T-cell (primary cell): ENCODE measurements at regions not wholly inside any gene's neighbourhood (a gene's known extent, or its start where the extent isn't known, plus 50 kb on each side); places are given as distances from the start of the nearest gene placed in this dataset.

Experiments
- ATAC-seq, 4 experiments: fragments of 200-7000 bp in 3 of 4; fragments of 150-1000 bp in 1 of 4; cut with Tn5 transposase; replicated peaks in 1 of 4; 1 replicate in 3 of 4; 2 replicates in 1 of 4; pipeline ENCODE4 v1.10.0; 2021; ENCODE audit warnings: moderate library complexity in 3 of 4, mild to moderate bottlenecking in 2 of 4, moderate number of reproducible peaks in 1 of 4
- CTCF ChIA-PET, 2 donors: fragments of 300-600 bp; sonication (Branson Sonifier 250); formaldehyde crosslinking; loops; one replicate each; lab custom pipeline; 2022; ENCODE audit warnings: antibody characterized with exemption in 2 of 2; lab: Charles Lee
- POLR2A ChIA-PET, 2 donors: fragments of 300-600 bp; sonication (Branson Sonifier 250); formaldehyde crosslinking; loops; one replicate each; lab custom pipeline; 2022; ENCODE audit warnings: antibody characterized with exemption in 2 of 2; lab: Charles Lee
- DNase-seq, 35 experiments: peaks; one replicate each; pipeline versions ENCODE4 v3.0.0 to v3.0.0-alpha.2; 2013 to 2023
- H3K27ac ChIP-seq: one replicate; pipeline ENCODE4 v1.5.1; 2013; ENCODE audit warnings: low read length
- H3K27me3 ChIP-seq, 2 experiments: replicated peaks in 1 of 2; 1 replicate in 1 of 2; 2 replicates in 1 of 2; pipeline versions ENCODE4 v1.6.1 to v1.7.0; 2013; ENCODE audit warnings: low read length in 1 of 2, mixed read lengths in 1 of 2; ENCODE audit not compliant: control insufficient read depth in 2 of 2, insufficient read depth in 2 of 2; ENCODE audit errors: extremely low read depth in 1 of 2
- H3K36me3 ChIP-seq, 2 donors: 1 replicate in 1 of 2; 2 replicates in 1 of 2; pipeline versions ENCODE4 v1.6.1 to v1.7.0; 2013; ENCODE audit warnings: low read length in 1 of 2; ENCODE audit not compliant: control insufficient read depth in 2 of 2, insufficient read depth in 1 of 2; ENCODE audit errors: extremely low read depth in 1 of 2
- H3K4me1 ChIP-seq, 2 experiments: 1 replicate in 1 of 2; 2 replicates in 1 of 2; pipeline versions ENCODE4 v1.6.1 to v1.7.0; 2013; ENCODE audit warnings: low read length in 2 of 2, mixed read lengths in 1 of 2; ENCODE audit not compliant: insufficient read depth in 2 of 2, control insufficient read depth in 1 of 2; ENCODE audit errors: extremely low read depth in 1 of 2
- H3K4me3 ChIP-seq, 2 donors: 1 replicate in 1 of 2; 2 replicates in 1 of 2; pipeline versions ENCODE4 v1.5.1 to v1.7.0; 2013; ENCODE audit warnings: mild to moderate bottlenecking in 2 of 2, low read length in 1 of 2, moderate library complexity in 1 of 2; ENCODE audit not compliant: control insufficient read depth in 1 of 2; ENCODE audit errors: extremely low read depth in 1 of 2
- H3K9me3 ChIP-seq: 2 replicates; pipeline ENCODE4 v1.7.0; 2013
- H3K27ac Mint-ChIP-seq, 2 donors: one replicate each; pipeline ENCODE4 v1.8.0; 2020 to 2021; ENCODE audit warnings: mild to moderate bottlenecking in 2 of 2, mixed read lengths in 2 of 2
- H3K27me3 Mint-ChIP-seq, 2 donors: one replicate each; pipeline ENCODE4 v1.8.0; 2021 to 2022; ENCODE audit warnings: mixed read lengths in 2 of 2
- H3K36me3 Mint-ChIP-seq: one replicate; pipeline ENCODE4 v1.8.0; 2021; ENCODE audit warnings: mixed read lengths
- H3K4me1 Mint-ChIP-seq, 3 donors: one replicate each; pipeline ENCODE4 v1.8.0; 2020 to 2022; ENCODE audit warnings: mixed read lengths in 3 of 3, mild to moderate bottlenecking in 1 of 3
- H3K4me3 Mint-ChIP-seq, 3 donors: one replicate each; pipeline ENCODE4 v1.8.0; 2020 to 2022; ENCODE audit warnings: mild to moderate bottlenecking in 3 of 3, mixed read lengths in 3 of 3, moderate library complexity in 3 of 3
- H3K9me3 Mint-ChIP-seq, 3 donors: one replicate each; pipeline ENCODE4 v1.8.0; 2020 to 2022; ENCODE audit warnings: mixed read lengths in 3 of 3
- WGBS: methylation state at CpG from one replicate; pipeline ENCODE4 v1.1.5; 2013; ENCODE audit warnings: missing lambda C conversion rate; ENCODE audit not compliant: insufficient coverage; 5-methylcytosine and 5-hydroxymethylcytosine counted together

DNA sequence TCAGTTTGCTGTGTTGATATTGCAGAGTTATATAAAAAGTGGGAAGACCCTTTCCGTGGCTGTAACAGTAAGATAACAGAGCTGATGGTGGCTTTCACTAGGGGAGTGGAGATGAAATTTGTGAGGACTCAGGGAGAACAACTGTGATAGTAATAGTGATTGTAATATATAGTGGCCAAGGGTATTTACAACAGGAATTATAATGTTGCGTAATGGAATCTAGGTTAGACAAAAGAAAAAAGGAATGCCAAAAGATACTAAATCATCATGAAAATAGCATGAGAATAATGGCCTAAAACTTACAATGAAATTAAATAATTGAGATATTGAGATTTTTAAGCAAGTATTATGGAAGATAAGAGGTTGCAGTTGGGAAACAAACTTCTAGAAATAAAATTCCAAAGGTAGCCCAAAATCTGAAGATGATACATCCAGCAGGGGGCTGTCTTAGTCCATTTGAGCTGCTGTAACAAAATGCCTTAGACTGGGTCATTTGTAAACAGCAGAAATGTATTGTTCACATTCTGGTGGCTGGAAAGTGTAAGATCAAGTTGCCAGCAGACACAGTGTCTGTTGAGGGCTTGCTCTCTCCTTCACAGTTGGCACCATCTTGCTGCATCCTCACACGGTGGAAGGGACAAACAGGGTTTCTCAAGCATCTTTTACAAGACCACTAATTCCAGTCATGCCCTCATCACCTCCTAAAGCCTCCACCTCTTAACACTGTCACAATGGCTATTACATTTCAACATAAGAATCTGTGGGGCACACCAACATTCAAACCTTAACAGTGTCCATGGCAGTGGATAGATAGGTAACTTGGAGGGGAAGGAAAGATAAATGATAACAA, 711.2 kb downstream of the MRPL39 start:
- H3K9me3 Mint-ChIP-seq, result peaks cover 4 to 5% (median 4%) of the 10 kb centered on the region in 3 donors
- Histone ChIP-seq H3K36me3 (no peaks in the 10 kb centered on the region), H3K9me3 (no peaks in the 10 kb centered on the region), H3K4me3 (no peak overlapping the region), H3K4me1 (no peaks in the 10 kb centered on the region), H3K27me3 (no peaks in the 10 kb centered on the region), H3K27ac (no peak overlapping the region)
- ChIA-PET CTCF (no interaction called here), POLR2A (no interaction called here)
- no peaks in the 10 kb centered on the region for H3K36me3 Mint-ChIP-seq
- no peaks in the 10 kb centered on the region for H3K27me3 Mint-ChIP-seq
- no peak overlapping the region for H3K4me3 Mint-ChIP-seq
- no peaks in the 10 kb centered on the region for H3K4me1 Mint-ChIP-seq
- no peak overlapping the region for H3K27ac Mint-ChIP-seq
- WGBS, result 76% methylated on average over 2 of the region's 3 CpGs
- no peak for DNase-seq
- no peak for ATAC-seq

DNA sequence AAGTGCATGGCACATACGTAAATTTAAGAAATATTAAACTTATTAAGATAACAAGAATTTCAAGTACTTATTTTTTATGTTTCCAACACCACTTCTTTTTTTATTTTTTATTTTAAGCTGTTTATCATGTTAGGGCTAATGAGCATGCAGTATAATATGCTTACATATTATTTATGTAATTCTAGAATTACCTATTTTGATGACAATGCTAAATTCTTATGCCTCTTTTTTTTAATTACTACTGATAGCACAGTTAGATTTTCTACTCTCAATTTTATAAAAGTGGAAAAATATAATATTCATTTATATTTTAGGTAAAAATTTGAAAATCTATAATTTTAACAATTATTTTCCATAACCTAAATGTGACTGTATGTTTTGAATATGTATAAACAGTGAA, 713.0 kb downstream of the MRPL39 start:
- no peaks in the 10 kb centered on the region for H3K4me1 Mint-ChIP-seq
- no peak for DNase-seq
- POLR2A ChIA-PET, result no interaction called here
- CTCF ChIA-PET, result no interaction called here
- Histone ChIP-seq H3K27ac (no peak overlapping the region), H3K4me3 (no peak overlapping the region), H3K27me3 (no peaks in the 10 kb centered on the region), H3K36me3 (no peaks in the 10 kb centered on the region), H3K9me3 (no peaks in the 10 kb centered on the region), H3K4me1 (no peaks in the 10 kb centered on the region)
- no CpG with 5 or more reads among the region's 1 CpG for WGBS
- ATAC-seq, result no peak
- no peaks in the 10 kb centered on the region for H3K36me3 Mint-ChIP-seq
- H3K9me3 Mint-ChIP-seq, result peaks cover 4 to 5% (median 4%) of the 10 kb centered on the region in 3 donors
- H3K27ac Mint-ChIP-seq, result no peak overlapping the region
- H3K27me3 Mint-ChIP-seq, result no peaks in the 10 kb centered on the region
- H3K4me3 Mint-ChIP-seq, result no peak overlapping the region

DNA sequence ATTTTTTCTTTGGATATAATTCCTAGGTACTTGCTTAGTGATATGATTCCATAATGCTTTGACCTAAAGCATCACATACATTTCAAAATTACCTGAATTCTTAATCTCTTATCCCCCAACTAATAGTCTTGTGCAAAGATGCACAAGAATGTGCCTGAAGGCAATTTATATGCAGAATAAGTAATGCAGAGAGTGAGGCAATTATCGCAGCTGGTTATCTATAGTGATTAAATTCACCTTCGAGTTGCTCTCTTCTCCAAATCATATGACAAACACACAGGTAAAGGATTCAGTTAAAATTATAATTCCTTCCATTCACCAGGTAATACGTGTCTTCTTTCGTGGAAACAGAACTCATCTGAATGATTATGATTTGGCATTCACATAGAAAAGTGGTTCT, 717.3 kb downstream of the MRPL39 start:
- CTCF ChIA-PET, result no interaction called here
- H3K9me3 ChIP-seq, result no peaks in the 10 kb centered on the region
- no peaks in the 10 kb centered on the region for H3K4me1 ChIP-seq
- Mint-ChIP-seq H3K27ac (no peak overlapping the region), H3K4me1 (no peaks in the 10 kb centered on the region), H3K27me3 (no peaks in the 10 kb centered on the region), H3K36me3 (no peaks in the 10 kb centered on the region), H3K9me3 (peaks cover 4 to 9% (median 6%) of the 10 kb centered on the region in 3 donors), H3K4me3 (no peak overlapping the region)
- no peaks in the 10 kb centered on the region for H3K27me3 ChIP-seq
- H3K27ac ChIP-seq, result no peak overlapping the region
- no peaks in the 10 kb centered on the region for H3K36me3 ChIP-seq
- no CpG with 5 or more reads among the region's 4 CpGs for WGBS
- no peak for ATAC-seq
- DNase-seq, result no peak
- POLR2A ChIA-PET, result no interaction called here
- no peak overlapping the region for H3K4me3 ChIP-seq

DNA sequence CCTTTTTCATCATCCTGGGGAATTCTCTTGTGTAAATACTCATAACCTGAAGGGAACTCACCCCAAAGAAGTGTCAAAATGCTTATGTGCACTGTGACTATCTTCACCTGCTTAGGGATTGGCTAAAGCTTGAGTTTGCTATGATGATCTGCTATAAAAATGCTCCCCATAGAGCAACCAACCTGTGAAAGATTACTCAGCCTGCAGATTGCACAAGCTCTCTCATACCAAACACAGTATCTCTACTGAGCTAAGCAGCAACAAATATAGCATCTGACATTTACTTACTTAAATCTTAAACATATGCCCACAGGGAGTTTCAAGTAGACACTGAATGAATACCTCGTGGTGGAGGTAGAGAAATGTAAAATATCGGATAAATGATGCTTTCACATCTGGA, 725.8 kb downstream of the MRPL39 start:
- no peak for ATAC-seq
- H3K27me3 Mint-ChIP-seq, result no peaks in the 10 kb centered on the region
- Histone ChIP-seq H3K9me3 (no peaks in the 10 kb centered on the region), H3K27ac (no peak overlapping the region), H3K27me3 (no peaks in the 10 kb centered on the region), H3K4me3 (no peak overlapping the region), H3K36me3 (no peaks in the 10 kb centered on the region), H3K4me1 (no peaks in the 10 kb centered on the region)
- DNase-seq, result no peak
- H3K27ac Mint-ChIP-seq, result no peak overlapping the region
- no peaks in the 10 kb centered on the region for H3K36me3 Mint-ChIP-seq
- WGBS, result no CpG with 5 or more reads among the region's 2 CpGs
- H3K4me1 Mint-ChIP-seq, result no peaks in the 10 kb centered on the region
- no peak overlapping the region for H3K4me3 Mint-ChIP-seq
- peaks cover 5 to 16% (median 11%) of the 10 kb centered on the region in 3 donors for H3K9me3 Mint-ChIP-seq
- ChIA-PET POLR2A (no interaction called here), CTCF (no interaction called here)

DNA sequence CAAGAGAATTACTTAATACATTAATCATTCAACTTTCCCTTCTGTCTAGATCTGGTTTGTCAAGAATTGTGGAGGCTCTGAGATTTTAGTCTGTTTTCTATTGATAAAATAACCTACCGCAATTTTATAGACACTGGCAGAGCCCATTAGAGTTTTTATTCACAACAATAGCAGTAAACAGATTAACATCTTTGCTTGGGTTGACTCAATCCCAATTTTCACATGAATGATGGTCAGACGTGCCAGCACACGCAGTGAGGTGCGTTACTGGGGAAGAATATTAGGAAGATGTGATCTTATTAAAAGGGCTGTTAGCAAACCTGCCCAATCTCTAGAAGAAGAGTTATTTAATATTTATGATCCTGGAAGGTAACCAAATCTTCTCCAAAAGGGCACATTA, 736.6 kb downstream of the MRPL39 start:
- H3K4me3 Mint-ChIP-seq, result no peak overlapping the region
- Histone ChIP-seq H3K9me3 (no peaks in the 10 kb centered on the region), H3K27ac (no peak overlapping the region), H3K27me3 (no peaks in the 10 kb centered on the region), H3K4me3 (no peak overlapping the region), H3K4me1 (no peaks in the 10 kb centered on the region), H3K36me3 (no peaks in the 10 kb centered on the region)
- peaks cover 0 to 21% (median 14%) of the 10 kb centered on the region in 3 donors for H3K9me3 Mint-ChIP-seq
- POLR2A ChIA-PET, result no interaction called here
- ATAC-seq (no peak), DNase-seq (no peak)
- H3K4me1 Mint-ChIP-seq, result no peaks in the 10 kb centered on the region
- H3K27ac Mint-ChIP-seq, result no peak overlapping the region
- no peaks in the 10 kb centered on the region for H3K27me3 Mint-ChIP-seq
- H3K36me3 Mint-ChIP-seq, result no peaks in the 10 kb centered on the region
- CTCF ChIA-PET, result no interaction called here
- WGBS, result no CpG with 5 or more reads among the region's 4 CpGs

DNA sequence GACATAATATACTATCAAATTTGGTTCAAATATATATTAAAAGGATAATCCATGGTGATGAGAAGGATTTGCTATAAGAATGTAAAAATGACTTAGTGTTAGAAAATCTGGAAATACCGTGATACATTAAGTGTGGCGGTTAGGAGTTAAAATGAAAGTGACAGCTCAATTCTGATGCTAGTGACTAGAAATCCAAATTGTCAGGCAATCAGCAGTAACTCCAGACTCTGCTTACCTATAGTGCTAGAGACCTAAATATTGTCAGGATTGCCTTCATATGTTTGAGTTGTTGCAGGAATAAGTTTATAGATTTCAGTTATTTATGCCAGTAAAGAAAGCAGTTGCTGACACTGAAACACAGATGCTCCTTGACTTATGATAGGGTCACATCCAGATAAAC, 737.4 kb downstream of the MRPL39 start:
- Histone ChIP-seq H3K36me3 (no peaks in the 10 kb centered on the region), H3K4me3 (no peak overlapping the region), H3K27ac (no peak overlapping the region), H3K27me3 (no peaks in the 10 kb centered on the region), H3K4me1 (no peaks in the 10 kb centered on the region), H3K9me3 (no peaks in the 10 kb centered on the region)
- POLR2A ChIA-PET, result no interaction called here
- Mint-ChIP-seq H3K4me1 (no peaks in the 10 kb centered on the region), H3K36me3 (no peaks in the 10 kb centered on the region), H3K27me3 (no peaks in the 10 kb centered on the region), H3K9me3 (peaks cover 0 to 24% (median 14%) of the 10 kb centered on the region in 3 donors), H3K27ac (no peak overlapping the region), H3K4me3 (no peak overlapping the region)
- no CpG with 5 or more reads among the region's 2 CpGs for WGBS
- DNase-seq (no peak), ATAC-seq (no peak)
- CTCF ChIA-PET, result no interaction called here
